HG03066 (cell line): ENCODE measurements at regions not wholly inside any gene's neighbourhood (a gene's known extent, or its start where the extent isn't known, plus 50 kb on each side); places are given as distances from the start of the nearest gene placed in this dataset.

ENCODE experiments used
- ATAC-seq: cut with Tn5 transposase; IDR thresholded peaks from one replicate; pipeline ENCODE4 v1.9.1; 2021; ENCODE audit warnings: low read depth; ENCODE audit not compliant: unreplicated experiment

DNA sequence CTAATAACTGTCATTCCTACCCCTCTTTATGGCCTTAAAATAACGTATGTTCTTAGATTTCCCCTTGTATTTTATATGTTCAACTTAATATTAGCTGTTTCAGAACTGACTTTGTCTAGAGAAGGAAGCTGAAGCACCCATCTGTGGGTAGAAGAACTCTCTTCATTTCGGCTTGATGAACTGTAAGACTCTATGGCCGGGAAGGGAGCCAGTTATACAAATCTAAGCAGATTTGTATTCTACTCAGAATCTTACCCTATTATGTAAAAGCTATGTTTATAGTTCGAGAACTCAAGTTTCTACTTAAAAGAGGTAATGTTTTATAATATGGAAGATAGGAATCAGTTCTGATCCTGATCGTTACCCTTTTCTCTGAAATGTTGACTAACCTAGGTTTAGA lies 390.9 kb upstream of the PRICKLE1 start:
- no peak for ATAC-seq

GRCh38 chr12:42979746-42980145 lies 390.2 kb upstream of the PRICKLE1 start:
- no peak for ATAC-seq

GRCh38 chr12:42978708-42979107 lies 389.2 kb upstream of the PRICKLE1 start:
- ATAC-seq = no peak

GRCh38 chr12:42977451-42978230 lies 388.1 kb upstream of the PRICKLE1 start:
- no peak for ATAC-seq

DNA sequence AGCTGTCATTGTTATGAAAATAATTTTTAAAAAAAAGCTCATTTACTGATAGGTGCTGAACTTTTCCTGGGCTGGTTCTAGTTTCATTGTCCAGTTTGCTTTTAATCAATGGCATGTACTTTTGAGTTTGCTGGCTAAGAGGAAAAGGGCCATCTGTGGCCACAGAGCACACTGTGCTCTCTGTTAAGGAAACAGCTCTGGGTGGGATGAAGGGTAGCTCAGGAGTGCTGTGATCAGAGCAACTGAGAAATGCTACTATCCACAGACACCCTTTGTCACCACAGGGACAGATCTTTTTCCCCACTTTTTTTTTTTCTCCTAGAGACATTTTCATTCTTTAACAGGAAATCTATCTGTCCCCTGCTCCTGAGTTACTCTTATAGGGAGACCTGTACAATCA lies 387.1 kb upstream of the PRICKLE1 start:
- no peak for ATAC-seq

DNA sequence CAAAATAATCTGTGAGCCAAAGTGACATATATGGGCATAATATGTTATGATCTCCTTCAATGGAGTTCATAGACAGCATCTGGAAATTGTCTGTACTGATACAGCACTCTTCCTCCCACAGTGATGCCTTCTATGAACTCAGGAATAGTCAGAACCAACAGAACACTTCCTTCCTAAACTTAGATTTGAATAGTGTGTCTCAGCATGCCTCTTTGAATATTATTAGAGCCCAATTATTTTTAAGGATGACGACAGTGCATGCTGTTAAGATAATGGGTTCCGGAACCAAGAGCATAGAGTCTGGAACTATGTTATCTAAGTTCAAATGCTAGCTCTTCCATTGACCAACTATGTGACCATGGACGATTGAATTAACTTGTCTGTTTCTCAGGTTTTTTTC lies 386.6 kb upstream of the PRICKLE1 start:
- no peak for ATAC-seq

DNA sequence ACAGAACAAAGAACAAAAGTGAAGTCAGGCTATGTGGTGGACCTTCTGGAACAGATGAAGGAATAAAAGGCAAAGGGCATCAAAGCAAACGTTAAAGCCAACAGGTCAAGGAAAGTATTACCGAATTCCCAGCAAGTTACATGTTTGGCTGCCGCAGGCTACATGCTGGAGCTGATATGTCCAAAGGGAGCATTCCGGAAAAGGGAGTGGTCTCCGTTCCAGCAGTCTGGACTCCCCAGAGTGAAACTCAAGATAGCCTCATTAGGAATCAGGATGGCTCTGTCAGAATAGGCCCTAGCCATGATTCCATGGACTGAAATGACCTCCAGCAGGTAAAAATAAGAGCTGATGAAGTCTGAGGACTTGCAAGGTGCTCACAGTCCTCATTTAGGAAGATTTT lies 379.8 kb upstream of the PRICKLE1 start:
- no peak for ATAC-seq

DNA sequence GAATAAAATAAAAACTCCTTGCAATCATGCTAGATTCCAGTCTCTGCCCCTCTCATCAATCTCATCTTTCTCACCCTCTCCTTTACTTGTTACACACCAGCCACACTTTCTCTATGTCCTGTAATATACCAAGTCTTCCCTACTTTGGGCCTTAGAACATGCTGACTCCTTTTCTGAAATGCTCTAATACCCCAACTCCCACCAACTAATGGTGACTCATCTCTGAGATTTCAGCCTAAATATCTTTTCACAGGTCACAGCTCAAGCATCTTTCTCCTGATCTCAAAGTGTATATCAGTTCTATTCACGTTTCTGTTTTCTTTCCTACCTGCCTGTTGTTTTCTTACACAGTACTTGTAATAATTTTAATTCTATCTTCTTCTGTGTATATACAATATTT lies 378.9 kb upstream of the PRICKLE1 start:
- no peak for ATAC-seq

DNA sequence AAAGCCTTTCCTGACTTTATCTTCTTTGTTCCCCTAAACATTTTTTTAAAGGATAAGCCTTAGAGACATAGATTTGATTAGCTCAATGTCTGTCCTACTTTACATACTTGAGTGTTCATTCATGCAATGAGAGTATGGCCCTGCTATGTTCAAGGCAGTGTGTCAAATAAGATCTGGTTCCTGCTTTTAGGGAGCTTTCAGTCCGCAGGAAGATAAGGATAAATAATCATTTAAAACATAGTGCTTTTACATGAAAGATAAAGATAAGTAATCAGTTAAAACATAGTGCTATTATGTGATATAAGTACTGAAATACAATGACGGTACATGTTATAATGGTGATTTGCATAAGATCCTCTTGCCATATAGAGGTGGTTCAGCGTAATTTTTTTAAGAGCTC lies 378.3 kb upstream of the PRICKLE1 start:
- no peak for ATAC-seq

GRCh38 chr12:42963988-42964387 lies 374.4 kb upstream of the PRICKLE1 start:
- ATAC-seq = no peak

GRCh38 chr12:42962384-42962783 lies 372.8 kb upstream of the PRICKLE1 start:
- no peak for ATAC-seq

DNA sequence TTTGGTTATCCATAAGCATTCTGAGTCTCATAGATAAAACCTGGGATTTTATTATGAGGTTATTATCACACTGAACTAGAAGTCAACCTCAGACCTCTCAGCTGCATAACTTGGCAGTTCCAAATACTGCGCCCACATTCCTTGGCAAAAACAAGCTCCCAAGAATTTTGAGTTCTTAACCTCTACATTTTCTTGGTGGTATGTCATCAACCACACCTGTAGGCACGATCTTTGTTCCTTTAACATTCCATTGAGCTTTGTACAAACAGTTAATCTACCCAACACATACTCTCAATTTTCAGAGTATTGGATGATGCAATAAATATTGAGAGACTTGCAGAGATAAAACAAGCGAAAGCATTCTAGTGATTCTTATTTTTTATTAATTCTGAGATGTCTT lies 371.8 kb upstream of the PRICKLE1 start:
- ATAC-seq = no peak

DNA sequence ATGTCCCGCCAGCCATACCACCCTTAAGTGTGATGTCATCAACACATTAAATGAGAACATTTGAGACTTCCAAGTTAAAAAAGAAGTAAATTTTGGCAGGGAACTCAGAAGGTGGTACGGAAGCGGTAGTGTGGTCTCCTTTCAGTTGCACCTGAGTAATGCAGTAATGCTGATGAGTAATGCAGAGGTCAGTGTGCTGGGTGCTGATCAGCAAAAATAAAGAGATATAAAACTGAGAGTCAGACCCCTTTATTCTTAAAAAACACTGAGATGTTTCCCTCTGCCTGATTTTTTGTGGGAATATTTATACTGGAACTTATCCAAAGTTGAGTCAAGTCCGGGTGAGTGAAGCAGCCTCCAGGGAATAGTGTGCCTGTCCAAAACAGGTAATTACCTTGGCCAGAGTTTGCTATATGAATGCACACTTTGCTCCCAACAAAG lies 370.6 kb upstream of the PRICKLE1 start:
- no peak for ATAC-seq

DNA sequence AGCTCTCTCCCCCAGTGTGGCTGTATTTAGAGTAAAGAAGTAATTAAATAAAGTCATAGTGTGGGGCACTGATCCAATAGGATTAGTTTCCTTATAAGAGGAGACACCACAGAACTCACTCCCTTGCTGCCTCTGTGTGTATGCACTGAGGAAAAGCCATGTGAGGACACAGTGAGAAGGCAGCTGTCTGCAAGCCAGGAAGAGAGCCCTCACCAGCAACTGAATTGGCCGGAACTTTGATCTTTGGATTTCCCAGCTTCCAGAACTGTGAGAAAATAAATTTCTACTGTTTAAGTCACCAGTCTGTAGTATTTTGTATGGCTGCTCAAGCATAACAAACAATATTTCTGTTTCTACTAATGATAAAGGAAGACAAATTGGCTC lies 368.7 kb upstream of the PRICKLE1 start:
- no peak for ATAC-seq

DNA sequence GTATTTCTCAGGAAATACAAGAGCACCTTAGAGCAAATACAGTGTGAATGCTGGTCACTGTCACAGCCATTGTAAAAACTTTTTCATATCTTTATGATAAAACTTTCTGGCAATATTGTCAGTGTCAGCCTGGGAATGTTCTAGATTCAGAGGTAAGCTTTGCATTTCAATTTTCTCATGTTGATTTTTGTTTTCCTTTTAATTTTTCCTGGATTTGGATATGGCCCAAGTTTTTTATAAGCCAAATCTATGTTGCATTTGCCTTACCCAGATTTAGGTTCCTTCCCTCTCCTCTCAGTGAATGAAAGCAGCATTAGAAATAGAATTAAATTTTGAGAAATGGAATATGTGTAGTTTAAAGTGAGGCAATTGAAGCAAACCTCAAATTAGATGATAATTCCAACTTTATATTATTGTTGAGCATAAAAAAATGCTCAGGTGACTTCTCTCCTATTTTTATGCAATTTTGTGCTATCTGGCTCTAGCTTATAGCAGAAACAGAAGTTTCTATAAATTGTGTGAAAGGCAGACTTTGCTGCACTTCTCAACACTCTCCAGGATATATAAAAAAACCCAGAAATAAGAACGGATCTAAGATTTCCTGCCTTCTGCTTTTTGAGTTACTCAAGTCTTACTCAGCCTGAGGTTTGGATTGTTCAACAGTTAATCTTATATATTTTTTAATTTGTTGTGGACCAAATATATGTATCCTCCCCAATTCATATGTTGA lies 368.2 kb upstream of the PRICKLE1 start:
- no peak for ATAC-seq

- ATAC-seq = no peak
Observed at GRCh38 chr12:42957136-42957535, 367.6 kb upstream of the PRICKLE1 start.

- no peak for ATAC-seq
Observed at GRCh38 chr12:42953021-42953420, 363.5 kb upstream of the PRICKLE1 start.

DNA sequence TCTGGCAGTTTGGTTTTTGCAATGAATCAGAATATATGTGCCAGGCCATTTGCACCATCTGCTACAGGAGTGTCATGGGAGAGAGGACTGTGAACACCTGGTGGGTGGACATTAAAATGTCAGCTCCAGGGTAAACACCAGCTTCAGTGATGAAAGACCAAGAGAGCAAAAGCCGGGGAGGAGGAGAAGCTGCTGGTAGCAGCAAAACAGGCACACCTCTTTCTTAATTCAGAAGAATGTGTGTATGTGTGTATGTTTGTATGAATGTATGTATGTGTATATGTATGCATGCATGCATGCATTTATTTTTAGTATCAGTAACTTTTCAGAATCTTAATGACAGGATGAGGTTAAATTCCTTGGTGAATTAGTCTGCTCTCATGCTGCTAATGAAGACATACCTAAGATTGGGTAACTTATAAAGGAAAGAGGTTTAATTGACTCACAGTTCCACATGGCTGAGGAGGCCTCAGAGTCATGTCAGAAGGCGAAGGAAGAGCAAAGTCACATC lies 357.4 kb upstream of the PRICKLE1 start:
- no peak for ATAC-seq

DNA sequence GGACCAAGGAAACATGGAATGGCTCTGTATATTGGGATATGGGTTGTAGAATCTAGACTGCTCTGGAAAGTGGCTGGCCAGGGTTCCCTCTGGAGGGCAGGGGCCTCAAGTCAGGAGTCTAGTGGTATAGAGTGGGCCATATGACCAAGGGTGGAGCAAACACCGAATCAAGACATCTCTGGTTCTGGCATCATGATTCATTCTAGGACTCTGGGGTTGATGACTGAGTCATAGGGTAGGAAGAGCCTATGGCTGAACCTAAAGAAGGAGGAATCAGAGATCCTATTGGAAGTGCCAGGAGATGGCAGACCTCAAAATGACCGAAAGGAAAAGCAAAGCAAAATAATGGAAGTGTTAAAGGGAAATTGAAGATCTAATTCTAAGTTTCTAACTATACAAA lies 356.4 kb upstream of the PRICKLE1 start:
- ATAC-seq = no peak

DNA sequence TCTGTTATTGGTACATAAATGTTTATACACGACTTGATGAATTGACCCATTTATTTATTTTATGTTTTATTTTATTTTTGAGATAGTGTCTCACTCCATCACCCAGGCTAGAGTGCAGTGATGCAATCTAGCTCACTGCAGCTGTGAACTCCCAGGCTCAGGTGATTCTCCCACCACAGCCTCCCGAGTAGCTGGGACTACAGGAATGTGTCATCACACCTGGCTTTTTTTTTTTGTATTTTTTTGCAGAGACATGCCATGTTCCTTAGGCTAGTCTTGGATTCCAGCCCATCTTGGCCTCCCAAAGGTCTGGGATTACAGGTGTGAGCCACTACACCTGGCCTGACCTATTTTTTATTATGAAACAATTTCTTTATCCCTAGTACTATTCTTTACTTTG lies 355.0 kb upstream of the PRICKLE1 start:
- no peak for ATAC-seq

- no peak for ATAC-seq
Observed at GRCh38 chr12:42936991-42937390, 347.4 kb upstream of the PRICKLE1 start.

DNA sequence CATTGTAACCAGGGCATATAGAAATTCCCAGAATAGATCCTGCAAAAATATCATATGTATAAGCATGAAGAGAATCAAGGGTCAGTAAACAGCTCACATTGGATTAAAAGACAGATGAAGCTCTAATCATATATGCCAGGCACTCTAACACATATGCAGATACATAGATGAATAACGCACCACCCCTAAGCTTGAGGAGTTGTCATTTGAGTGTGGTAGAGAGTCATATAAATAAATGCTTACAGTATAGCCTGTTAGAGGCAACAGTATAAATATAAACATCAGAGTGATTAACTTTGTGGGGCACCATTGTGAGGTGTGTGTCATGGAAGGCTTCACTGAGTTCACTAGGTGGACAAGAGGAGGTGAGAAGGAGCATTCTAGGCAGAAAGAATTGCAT lies 346.7 kb upstream of the PRICKLE1 start:
- no peak for ATAC-seq
